ENCODE measurements at regions not wholly inside any gene's neighbourhood (a gene's known extent, or its start where the extent isn't known, plus 50 kb on each side); places are given as distances from the start of the nearest gene placed in this dataset.

DNA sequence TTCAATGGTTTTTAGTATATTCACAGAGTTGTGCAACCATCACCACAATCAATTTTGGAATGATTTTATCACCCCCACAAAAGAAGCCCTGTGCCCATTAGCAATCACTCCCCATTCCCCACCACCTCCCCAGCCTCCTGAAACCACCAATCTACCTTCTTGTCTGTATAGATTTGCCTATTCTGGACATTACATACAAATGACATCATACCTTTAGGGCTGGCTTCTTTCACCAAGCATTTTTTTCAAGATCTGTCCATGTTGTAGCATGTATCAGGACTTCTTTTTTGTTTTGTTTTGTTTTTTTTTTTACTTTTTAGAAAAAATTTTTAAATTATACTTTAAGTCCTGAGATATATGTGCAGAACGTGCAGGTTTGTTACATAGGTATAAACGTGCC is 108.1 kb downstream of the RTL9 start:
- no peak overlapping the region for H3K9ac ChIP-seq (ENCODE audit: insufficient read depth in 1 of 2, low read depth in 2 of 2, low read length in 2 of 2)
- H3K4me1 ChIP-seq (replicated peaks in 1 of 2; ENCODE audit: control insufficient read depth in 2 of 2, insufficient read depth in 2 of 2, low read length in 2 of 2): no peaks in the 10 kb centered on the region
- TF ChIP-seq POLR2AphosphoS2 (IDR thresholded peaks at IDR 0.05; ENCODE audit: low read length) (no peak), MCM7 (IDR thresholded peaks at IDR 0.05) (no peak), TCF7L2 (IDR thresholded peaks at IDR 0.05; ENCODE audit: low read depth, low read length) (no peak), U2AF2 (optimal IDR thresholded peaks at IDR 0.05; ENCODE audit: low read depth, low read length) (no peak), MTA1 (IDR thresholded peaks at IDR 0.05; ENCODE audit: borderline replicate concordance) (no peak), ZBED1 (IDR thresholded peaks at IDR 0.05) (no peak), ZNF583 (CRISPR knock-in tag; IDR thresholded peaks at IDR 0.05) (no peak)
- TF ChIP-seq, protein P1, sequence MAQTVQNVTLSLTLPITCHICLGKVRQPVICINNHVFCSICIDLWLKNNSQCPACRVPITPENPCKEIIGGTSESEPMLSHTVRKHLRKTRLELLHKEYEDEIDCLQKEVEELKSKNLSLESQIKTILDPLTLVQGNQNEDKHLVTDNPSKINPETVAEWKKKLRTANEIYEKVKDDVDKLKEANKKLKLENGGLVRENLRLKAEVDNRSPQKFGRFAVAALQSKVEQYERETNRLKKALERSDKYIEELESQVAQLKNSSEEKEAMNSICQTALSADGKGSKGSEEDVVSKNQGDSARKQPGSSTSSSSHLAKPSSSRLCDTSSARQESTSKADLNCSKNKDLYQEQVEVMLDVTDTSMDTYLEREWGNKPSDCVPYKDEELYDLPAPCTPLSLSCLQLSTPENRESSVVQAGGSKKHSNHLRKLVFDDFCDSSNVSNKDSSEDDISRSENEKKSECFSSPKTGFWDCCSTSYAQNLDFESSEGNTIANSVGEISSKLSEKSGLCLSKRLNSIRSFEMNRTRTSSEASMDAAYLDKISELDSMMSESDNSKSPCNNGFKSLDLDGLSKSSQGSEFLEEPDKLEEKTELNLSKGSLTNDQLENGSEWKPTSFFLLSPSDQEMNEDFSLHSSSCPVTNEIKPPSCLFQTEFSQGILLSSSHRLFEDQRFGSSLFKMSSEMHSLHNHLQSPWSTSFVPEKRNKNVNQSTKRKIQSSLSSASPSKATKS (CRISPR knock-in tag; IDR thresholded peaks at IDR 0.05): no peak
- ATAC-seq (no peak), DNase-seq (ENCODE audit: extremely low read depth in 1 of 4, low spot score in 3 of 4) (no peak), FAIRE-seq (no peak)
- H3K27ac ChIP-seq (ENCODE audit: extremely low read depth, low read depth, low read length): no peak overlapping the region
- no peak overlapping the region for H3K4me2 ChIP-seq (ENCODE audit: insufficient read depth, low read length)
- H3K36me3 ChIP-seq (ENCODE audit: control insufficient read depth, insufficient read depth, low read length): no peaks in the 10 kb centered on the region
- in situ Hi-C loops (cut with MboI) (loop anchor here (25.0 kb wide), 1 partner anchor 196 kb away; no protein-coding TSS in a partner anchor), intact Hi-C loops (cut with micrococcal nuclease) (no loop called here)
- ChIA-PET CTCF (ENCODE audit: low intra/inter-chr PET ratio) (no interaction called here), POLR2A (no interaction called here)
- H2AFZ ChIP-seq (ENCODE audit: low read depth, low read length): no peak overlapping the region
- H3K79me2 ChIP-seq (ENCODE audit: control insufficient read depth, insufficient read depth, low read length): no peaks in the 10 kb centered on the region
- no TSS peak for BruUV-seq (replicated peaks)
- no peaks in the 10 kb centered on the region for H3K27me3 ChIP-seq (ENCODE audit: control insufficient read depth in 2 of 2, insufficient read depth in 2 of 2, low read length in 2 of 2)
- H3K9me3 ChIP-seq (replicated peaks; ENCODE audit: control insufficient read depth, insufficient read depth, low read depth, low read length): no peaks in the 10 kb centered on the region
- H3K9me1 ChIP-seq (ENCODE audit: control insufficient read depth, insufficient read depth, low read length): no peaks in the 10 kb centered on the region
- H4K20me1 ChIP-seq (replicated peaks; ENCODE audit: control insufficient read depth, insufficient read depth, low read length): no peaks in the 10 kb centered on the region
- H3K4me3 ChIP-seq: no peak overlapping the region
- 0% methylated on average over 2 of the region's 2 CpGs for WGBS (ENCODE audit: insufficient coverage, low coverage, missing lambda C conversion rate)
